Glutamatergic neuron (in vitro differentiated cells): ENCODE measurements at regions not wholly inside any gene's neighbourhood (a gene's known extent, or its start where the extent isn't known, plus 50 kb on each side); places are given as distances from the start of the nearest gene placed in this dataset.

Experiments used
- DNase-seq: peaks from one replicate; pipeline ENCODE4 v3.0.0; 2022
- H3K27ac Mint-ChIP-seq: one replicate; pipeline ENCODE4 v1.8.0; 2020; ENCODE audit warnings: mild to moderate bottlenecking, mixed read lengths, inconsistent platforms; ENCODE audit not compliant: unreplicated experiment
- H3K27me3 Mint-ChIP-seq: one replicate; pipeline ENCODE4 v1.8.0; 2020; ENCODE audit warnings: mild to moderate bottlenecking, moderate library complexity, mixed read lengths, inconsistent platforms; ENCODE audit not compliant: unreplicated experiment
- H3K36me3 Mint-ChIP-seq: one replicate; pipeline ENCODE4 v1.8.0; 2020; ENCODE audit warnings: mild to moderate bottlenecking, mixed read lengths, inconsistent platforms; ENCODE audit not compliant: unreplicated experiment
- H3K4me1 Mint-ChIP-seq: one replicate; pipeline ENCODE4 v1.8.0; 2020; ENCODE audit warnings: mild to moderate bottlenecking, low read depth, mixed read lengths, inconsistent platforms; ENCODE audit not compliant: unreplicated experiment
- H3K4me3 Mint-ChIP-seq: one replicate; pipeline ENCODE4 v1.8.0; 2020; ENCODE audit warnings: mild to moderate bottlenecking, mixed read lengths, inconsistent platforms; ENCODE audit not compliant: unreplicated experiment
- H3K9me3 Mint-ChIP-seq: one replicate; pipeline ENCODE4 v1.8.0; 2020; ENCODE audit warnings: mild to moderate bottlenecking, moderate library complexity, mixed read lengths, inconsistent platforms; ENCODE audit not compliant: unreplicated experiment
- TF ChIP-seq, protein P1 (sequence below): fragments of 200-600 bp; sonication (generic); IDR thresholded peaks from one replicate; pipeline ENCODE4 v1.5.0; 2021; ENCODE audit not compliant: partially characterized antibody, unreplicated experiment

DNA sequence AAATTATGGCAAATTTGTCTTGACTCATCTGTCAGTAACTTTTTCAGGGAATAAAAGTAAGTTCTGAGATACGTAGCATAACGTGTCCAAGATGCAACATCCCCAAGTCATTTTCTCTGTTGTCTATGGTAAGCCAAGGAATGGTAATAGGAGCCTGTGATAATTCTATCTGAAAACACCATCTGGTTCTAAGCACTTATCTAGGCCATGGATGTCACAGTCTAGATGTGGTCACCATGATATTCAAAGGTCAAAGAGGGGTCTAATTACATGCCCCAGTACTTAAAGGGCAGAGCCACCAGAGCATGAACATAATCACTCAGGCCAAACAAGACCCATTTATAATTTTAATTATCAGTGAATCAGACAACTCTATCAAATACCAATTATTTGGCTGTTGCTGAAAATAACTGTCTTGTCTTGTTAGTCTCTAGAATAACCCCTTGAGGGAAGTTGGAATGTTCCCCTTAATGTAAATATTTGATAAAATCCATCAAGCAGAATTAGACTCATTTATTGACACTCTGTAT is 225.1 kb upstream of the MPPED2 start:
- no peak for DNase-seq
- Mint-ChIP-seq H3K27me3 (peaks cover 2% of the 10 kb centered on the region), H3K9me3 (no peaks in the 10 kb centered on the region), H3K4me1 (no peaks in the 10 kb centered on the region), H3K27ac (no peak overlapping the region), H3K4me3 (no peak overlapping the region), H3K36me3 (peaks cover 4% of the 10 kb centered on the region)
- TF ChIP-seq, protein P1, sequence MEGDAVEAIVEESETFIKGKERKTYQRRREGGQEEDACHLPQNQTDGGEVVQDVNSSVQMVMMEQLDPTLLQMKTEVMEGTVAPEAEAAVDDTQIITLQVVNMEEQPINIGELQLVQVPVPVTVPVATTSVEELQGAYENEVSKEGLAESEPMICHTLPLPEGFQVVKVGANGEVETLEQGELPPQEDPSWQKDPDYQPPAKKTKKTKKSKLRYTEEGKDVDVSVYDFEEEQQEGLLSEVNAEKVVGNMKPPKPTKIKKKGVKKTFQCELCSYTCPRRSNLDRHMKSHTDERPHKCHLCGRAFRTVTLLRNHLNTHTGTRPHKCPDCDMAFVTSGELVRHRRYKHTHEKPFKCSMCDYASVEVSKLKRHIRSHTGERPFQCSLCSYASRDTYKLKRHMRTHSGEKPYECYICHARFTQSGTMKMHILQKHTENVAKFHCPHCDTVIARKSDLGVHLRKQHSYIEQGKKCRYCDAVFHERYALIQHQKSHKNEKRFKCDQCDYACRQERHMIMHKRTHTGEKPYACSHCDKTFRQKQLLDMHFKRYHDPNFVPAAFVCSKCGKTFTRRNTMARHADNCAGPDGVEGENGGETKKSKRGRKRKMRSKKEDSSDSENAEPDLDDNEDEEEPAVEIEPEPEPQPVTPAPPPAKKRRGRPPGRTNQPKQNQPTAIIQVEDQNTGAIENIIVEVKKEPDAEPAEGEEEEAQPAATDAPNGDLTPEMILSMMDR: no peak

DNA sequence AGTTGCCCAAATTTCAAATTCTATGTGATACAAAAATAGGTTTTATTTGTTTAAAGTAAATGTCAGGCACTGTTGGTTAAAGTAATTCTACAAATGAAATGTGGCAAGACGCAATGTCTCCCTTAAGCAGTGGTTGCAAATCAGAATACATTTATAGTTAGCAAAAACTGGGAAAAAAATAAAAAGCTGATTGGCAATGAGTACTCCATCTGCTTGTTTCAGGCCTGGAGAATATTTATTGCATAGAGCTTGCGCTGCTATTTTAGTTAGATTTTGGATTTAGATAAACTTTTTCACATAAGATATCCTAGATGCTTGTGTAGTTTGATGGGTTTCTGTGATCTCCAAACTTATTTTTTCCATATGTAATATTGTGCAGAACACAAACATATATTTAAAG is 224.0 kb upstream of the MPPED2 start:
- no peaks in the 10 kb centered on the region for H3K9me3 Mint-ChIP-seq
- H3K27me3 Mint-ChIP-seq: peaks cover 2% of the 10 kb centered on the region
- DNase-seq: no peak
- peaks cover 4% of the 10 kb centered on the region for H3K36me3 Mint-ChIP-seq
- TF ChIP-seq, protein P1: no peak
- no peak overlapping the region for H3K27ac Mint-ChIP-seq
- H3K4me1 Mint-ChIP-seq: no peaks in the 10 kb centered on the region
- no peak overlapping the region for H3K4me3 Mint-ChIP-seq

DNA sequence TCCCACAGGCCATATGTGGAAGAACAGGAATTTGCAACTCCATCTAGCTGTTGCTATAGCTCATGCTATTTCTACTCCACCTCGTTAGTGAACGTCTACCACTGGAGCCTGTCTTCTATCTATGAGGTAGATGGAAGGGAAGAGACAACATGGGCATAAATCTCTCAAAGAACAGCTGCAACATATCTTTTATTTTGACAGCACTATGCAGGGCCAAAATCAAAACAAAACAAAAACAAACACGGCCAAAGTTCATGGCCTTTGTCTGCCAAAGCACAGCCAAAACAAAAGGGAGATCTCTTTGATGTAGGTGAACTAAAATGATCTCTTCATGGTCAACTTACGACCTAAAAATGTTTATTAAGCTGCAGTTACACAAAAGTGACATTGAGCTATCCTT is 215.2 kb upstream of the MPPED2 start:
- H3K4me3 Mint-ChIP-seq: no peak overlapping the region
- H3K9me3 Mint-ChIP-seq: no peaks in the 10 kb centered on the region
- no peaks in the 10 kb centered on the region for H3K36me3 Mint-ChIP-seq
- H3K27ac Mint-ChIP-seq: no peak overlapping the region
- TF ChIP-seq, protein P1: no peak
- no peak for DNase-seq
- H3K4me1 Mint-ChIP-seq: no peaks in the 10 kb centered on the region
- H3K27me3 Mint-ChIP-seq: peaks cover 2% of the 10 kb centered on the region

DNA sequence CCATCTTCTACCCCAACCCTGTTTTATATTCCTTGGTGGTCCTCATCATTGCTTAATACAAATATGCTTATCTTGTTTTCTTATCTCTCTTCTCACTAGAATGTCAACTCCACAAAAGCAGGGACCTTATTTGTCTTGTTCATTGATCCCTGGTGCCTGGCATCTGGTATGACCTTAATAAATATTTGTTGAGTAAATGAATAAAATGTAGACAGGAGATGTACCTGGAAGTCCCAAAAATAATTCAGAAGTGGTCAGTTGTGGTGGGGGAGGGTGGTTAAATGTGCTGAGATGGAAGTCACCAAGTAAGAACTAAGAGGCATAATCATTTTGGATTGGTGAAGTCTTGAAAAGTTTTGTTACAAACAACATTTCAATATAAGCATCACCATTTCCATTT is 214.8 kb upstream of the MPPED2 start:
- Mint-ChIP-seq H3K4me3 (no peak overlapping the region), H3K36me3 (no peaks in the 10 kb centered on the region), H3K4me1 (no peaks in the 10 kb centered on the region), H3K9me3 (no peaks in the 10 kb centered on the region), H3K27ac (no peak overlapping the region), H3K27me3 (peaks cover 2% of the 10 kb centered on the region)
- no peak for DNase-seq
- TF ChIP-seq, protein P1: no peak

DNA sequence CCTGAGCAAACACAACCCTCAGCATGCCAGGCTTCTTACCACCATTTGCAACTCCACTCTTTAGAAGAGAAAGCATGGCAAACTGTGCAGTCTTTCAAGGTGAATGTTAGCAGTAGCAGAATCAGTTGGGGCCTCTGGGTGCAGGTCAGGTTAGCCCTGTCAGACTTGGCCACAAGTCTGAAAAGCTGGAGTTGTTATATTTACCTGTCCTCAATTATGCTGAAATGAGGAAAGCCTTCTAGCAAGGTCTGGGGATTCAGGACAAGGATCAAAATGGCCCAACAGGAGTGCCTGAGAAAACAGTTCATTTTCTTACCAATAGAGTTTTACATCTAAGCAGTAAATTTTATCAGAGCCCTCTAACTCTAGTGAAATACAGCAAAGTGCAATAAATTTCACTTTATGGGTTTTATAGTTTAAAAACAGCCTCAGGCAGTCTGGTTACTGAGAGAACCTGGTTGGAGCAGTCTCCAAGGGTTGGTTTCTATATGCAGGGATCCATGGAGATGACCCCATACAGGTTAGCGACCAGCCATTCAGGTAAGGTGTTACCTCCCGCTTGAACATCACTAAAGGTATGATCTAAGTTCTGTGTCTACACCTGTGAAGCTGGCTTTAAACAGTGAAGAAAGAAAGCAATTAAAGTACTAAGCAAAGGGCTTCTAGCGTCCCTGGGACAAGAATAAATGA is 212.5 kb upstream of the MPPED2 start:
- Mint-ChIP-seq H3K9me3 (no peaks in the 10 kb centered on the region), H3K27me3 (peaks cover 2% of the 10 kb centered on the region), H3K4me3 (no peak overlapping the region), H3K4me1 (no peaks in the 10 kb centered on the region), H3K36me3 (no peaks in the 10 kb centered on the region), H3K27ac (no peak overlapping the region)
- TF ChIP-seq, protein P1: no peak
- no peak for DNase-seq
